SIG-M5 treated with dmso at 0.1 percent for 504 hours (cell line): ENCODE measurements at regions not wholly inside any gene's neighbourhood (a gene's known extent, or its start where the extent isn't known, plus 50 kb on each side); places are given as distances from the start of the nearest gene placed in this dataset.

Experiments used
- DNase-seq: peaks from one replicate; lab custom pipeline; 2025; ENCODE audit not compliant: unreplicated experiment; lab: John Stamatoyannopoulos, UW

DNA sequence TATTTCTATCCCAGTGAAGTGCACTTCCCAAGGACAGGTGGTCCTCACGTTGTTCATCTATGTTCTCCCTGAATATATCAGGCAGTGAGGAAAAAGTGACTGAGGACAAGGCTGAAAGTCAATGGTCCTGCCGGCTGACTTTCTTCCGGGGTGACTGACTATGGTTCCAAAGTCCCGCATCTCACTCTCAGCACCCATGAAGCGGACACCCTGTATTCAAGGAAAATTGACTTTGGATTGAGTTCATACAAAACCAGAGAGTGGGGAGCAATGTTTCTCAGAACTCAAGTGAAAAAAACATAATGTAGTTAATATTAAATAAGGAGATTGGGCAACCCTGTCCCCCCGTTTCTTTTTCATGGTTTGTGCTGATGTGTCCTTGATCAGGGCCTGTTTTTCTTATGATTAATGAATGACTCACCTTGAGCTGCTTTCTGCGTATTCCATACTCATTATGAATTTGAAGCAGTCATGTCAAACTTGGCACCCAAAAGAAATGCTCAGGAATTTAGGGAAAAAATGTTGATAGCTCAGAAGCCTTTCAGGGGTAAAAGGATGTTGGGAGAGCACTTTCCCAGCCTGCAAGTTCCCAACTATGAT lies 184.0 kb downstream of the CYLD start:
- DNase-seq = no peak

DNA sequence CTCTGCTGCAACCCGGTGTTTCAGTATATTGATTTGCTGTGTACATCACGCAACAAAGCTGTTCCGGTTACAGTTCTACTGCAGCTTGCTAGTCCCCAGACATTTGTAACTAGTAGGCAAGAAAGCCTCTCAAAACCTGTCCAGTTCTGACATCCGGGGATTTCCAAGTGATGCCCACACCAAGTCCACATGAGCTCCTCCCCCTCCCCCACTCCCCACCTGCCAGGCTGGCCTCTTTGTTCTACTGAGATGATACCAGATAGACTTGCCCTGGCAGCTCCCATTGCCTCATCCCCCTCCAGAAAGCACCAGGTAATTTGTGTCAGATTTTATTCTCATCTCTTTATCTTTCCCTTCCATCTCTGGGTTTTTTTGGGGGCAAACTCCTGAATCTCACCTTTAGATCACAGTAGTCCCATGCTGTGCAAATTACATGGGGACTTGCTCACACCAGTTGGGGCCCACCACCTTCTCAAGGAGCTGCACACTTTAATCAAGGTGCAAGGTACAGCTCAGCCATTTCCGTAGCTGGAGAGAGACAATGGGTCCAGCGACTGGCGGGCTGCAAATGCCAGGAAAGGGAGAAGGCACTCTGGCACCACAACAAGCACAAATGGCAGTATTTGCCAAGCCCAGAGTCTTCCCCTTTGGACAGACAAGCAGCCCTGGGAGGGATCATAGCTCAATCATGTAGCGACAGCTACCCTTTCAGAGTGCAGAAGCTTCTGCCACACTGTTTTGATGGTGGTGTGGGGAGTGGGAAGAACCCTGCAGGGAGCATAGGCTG lies 183.1 kb downstream of the CYLD start:
- DNase-seq = no peak

DNA sequence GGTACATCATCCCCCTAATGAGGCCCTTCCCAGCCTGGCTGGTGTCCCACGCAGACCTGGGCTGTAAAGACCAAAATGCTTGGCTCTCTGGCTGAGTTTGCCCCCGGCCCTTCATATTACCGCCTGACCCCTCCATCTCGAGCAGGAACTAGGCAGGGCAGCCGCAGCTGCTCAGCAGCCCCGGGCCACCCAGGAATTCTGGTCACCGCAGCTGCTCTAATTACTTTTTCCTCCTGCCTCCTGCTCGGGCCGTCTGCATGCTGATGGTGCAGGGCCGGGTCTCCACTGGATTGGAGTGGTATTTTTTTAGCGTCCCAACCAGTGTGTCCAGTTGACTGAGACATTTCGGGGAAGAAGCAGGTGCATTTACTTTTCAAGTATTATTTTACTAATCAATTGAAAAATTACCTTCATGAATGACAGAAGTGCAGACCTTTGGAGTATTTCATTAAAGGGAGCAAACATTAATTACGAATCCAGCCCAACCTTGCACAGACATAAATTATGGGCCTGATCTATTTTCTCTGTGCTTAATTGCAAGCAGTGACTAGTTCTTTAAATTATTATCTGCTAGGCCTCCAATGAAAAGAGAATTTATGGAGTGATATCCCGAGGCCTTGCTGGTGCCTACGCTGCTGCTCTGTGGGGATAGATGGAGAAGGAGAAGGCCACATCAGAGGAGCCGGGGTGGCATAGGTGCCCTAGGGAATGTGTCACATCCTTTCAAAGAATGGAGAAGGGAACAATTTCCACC lies 176.2 kb downstream of the CYLD start:
- no peak for DNase-seq

DNA sequence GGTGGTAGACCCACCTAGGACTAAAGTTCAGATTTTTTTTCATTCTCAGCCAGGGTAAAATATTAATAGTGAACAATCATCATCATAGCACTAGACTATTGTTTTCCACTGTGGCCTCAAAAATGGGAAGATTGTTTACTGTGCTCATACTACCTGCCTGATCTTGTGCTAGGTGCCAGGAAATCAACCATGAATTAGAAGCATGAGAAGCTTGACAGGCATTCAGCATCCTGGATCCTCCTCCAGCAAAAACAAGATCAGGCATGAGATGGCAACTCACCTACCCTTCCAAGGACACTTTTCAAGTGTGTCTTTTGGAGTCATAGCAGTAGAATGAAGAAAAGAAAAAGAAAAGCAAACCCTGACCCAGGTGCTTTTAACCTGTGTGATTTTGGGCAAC lies 174.2 kb downstream of the CYLD start:
- DNase-seq = no peak

DNA sequence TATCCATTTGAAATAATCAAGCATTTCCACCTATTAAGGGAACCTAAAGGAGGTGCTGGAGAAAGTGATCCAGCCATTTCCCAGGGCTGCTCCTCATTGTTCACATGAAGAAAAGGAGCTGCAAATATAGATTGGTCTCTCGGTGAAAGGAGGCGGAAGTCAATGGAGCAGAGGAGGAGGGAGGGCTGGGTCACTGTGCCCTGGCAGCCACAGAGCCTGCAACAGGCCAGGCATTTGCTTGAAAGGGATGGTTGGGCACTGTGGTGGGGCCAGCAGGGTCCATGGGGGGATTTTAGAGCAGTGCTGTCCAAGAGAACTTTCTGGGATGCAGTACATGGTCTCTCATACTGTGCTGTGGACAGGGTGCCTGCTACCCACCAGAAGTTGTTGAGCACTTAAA lies 173.2 kb downstream of the CYLD start:
- no peak for DNase-seq

DNA sequence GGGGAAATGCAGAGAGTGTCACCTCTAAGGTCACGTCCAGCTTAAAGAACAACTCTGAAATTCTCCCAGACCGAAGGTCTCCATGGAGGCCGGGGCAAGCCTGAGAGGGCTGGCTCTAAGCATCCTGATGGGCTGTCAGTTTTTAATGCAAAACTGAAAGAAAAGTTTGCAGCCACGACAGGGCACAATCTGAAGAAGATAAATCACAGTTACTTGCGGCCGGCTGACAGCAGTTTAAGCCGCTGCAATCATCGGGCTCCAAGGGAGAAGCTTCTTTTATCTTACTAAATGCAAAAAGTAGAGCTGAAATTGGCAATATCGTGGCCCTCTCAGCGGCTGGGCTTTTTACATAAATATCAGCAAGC lies 168.8 kb downstream of the CYLD start:
- no peak for DNase-seq

DNA sequence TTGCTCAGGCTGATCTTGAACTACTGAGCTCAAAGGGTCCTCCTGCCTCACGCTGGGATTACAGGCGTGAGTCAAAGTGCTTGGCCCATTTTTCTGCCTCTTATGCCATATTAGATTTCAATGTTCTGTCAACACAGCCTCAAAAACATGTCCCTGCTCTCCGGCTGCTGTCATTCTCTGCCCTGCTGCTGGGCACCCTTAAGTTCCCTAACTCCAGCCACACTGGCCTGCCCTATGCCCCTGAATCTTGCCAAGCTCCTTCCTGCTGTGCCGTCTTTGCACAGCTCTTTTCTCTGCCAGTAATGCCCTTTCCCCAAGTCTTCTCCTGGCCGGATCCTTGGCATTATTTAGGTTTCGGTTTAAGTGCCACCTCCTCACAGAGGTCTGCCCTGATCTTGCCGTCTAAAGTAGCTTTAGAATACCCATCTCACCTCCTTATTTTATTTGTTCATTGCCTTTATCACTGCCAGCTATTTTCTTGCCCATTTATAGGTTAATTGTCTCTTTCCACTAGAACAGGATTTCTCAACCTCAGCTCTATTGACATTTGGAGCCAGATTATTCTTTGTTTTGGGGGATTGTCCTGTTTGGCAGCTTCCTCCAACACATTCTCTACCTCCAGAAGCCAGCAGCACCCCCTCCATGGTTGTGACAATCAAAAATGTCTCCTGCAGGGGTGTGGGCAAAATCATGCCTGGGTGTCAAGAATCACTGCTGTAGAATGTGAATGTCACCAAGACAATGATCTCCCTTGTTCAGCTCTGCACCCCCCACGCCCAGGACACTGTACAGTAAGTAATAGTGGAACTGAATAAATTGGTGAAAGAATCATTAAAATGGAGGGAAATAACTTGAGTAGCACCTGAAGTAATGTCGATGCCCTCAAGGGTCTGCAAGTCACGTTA lies 168.2 kb downstream of the CYLD start:
- no peak for DNase-seq

DNA sequence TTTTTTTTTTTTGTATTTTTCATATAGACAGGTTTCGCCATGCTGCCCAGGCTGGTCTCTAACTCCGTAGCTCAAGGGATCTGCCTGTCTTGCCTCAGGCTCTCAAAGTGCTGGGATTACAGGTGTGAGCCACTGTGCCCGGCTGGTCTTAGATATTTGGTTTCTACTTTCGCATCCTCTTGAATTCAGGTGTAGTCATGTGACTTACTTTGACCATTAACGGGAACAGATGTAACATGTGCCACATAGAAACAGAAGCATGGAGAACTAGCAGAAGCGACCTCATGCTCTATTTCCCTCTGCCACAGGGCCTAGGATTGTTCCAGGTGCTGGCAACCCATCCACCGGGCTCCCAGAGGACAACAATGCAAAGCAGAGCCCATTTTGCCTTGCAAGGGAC lies 166.6 kb downstream of the CYLD start:
- DNase-seq = no peak

DNA sequence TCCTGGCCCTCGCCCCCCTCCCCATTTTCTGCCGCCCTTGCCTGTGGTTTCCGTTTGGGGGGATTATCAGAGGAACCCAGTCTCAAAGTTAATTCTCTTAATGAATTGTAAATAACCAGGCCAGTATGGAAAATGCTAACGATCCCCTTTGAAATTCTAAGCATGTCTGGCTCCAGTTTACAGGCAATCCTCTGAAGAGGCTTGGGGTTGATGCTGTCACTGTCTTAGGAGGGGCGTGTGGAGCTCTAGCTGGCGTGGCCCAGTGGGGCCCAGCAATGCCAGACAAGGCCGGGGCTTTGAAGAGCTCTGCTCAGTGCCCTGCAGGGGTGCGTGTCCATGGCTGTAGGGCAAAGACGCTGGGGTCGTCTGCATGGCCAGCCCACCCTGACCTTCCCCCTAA lies 164.6 kb downstream of the CYLD start:
- no peak for DNase-seq

DNA sequence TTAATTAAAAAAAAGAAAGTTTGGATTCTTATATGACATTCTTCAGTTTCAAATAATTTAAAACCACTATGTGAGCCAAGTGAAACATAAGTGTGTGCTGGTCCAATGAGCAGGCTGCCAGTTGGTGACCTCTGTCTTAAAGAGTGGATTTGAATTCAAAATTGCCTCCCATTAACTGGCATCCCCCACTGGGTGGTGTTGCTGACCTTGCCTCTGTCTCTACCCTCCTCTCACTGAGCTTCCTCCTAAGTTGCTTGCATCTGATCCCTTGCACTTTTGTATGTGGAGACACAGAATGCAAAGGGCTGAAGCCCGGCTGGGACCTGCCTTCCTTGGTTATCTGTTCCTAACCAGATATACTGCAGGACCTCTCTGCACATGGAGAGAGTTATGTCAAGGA lies 160.6 kb downstream of the CYLD start:
- DNase-seq = no peak

DNA sequence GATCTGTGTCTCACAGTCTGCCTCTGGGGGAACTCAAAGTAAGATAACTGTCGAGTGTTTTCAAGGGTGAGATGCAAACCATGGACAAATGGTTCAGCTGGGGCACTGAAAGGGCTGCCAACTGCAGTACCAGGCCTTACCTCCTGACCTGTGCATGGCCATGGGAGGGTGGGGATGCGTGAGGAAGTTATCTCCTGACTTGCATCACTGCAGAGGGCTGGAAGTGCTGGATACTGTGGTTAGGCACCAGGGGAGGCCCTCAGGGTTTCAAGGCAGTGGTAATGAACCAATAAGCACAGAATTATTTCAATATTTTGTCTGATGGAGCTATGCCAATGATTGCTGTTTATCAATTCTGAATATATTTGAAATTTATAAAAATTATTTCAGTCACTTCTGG lies 159.2 kb downstream of the CYLD start:
- DNase-seq = no peak

DNA sequence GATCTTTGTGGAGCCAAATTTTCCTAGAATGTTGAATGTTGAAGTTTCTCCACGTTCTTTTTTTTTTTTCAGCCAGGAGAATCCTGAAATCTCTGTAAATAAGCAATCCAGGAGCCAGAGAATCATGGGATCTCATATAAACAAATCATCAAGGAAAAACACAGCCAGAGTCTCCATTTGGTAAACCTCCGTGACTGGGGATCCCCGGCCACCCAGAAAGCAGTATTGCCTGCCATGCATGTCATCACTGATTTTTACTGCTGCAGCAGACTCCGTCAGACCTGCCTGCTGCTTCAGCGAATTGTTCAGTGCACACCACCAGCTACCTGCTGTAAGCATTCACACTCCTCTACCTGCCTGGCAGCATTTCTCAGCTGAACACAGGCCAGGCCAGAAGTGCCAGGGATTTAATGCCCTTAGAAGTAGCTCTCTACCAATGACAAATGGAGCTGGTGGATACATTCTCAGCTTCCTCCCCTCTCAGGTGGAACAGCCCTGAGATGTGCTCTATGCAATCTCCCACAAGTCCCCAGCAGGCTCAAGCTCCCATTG lies 158.6 kb downstream of the CYLD start:
- no peak for DNase-seq

DNA sequence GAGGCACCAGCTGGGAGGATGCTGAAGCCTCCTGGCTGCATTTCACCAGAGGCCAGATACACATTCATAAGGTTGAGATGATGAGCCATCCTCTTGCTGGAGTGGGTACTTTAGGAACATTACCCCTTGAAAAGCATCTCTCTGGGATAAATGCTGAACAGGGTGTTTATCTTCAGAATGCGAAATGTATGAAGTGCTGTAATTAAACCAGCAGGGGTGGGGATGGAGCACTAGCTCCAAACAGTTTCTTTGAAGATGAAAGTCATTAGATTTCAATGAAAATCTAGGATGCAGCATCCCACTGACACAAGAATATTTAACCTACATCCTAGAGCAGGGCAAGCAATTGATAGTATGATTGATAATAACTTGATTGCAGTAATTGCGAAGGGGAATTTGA lies 158.1 kb downstream of the CYLD start:
- DNase-seq = no peak

DNA sequence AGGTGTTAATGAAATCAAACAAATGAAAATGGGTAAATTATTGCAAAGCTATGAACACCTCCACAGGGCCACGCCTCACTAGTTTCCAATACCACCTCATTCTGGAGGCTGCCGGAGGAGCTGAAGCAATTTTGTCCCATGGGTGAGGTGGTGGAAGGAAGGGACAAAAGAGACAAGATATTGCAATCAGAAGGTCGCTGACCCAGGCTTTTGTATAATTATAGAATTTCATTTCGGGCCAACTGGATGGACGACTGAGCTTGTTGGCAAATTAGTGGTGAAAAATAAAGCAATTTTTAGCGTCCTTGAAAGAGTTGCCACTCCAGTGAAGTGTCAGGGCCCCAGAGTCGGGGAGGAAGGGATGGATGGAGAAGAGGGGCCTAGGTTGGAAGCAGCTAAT lies 147.9 kb downstream of the CYLD start:
- DNase-seq = no peak

DNA sequence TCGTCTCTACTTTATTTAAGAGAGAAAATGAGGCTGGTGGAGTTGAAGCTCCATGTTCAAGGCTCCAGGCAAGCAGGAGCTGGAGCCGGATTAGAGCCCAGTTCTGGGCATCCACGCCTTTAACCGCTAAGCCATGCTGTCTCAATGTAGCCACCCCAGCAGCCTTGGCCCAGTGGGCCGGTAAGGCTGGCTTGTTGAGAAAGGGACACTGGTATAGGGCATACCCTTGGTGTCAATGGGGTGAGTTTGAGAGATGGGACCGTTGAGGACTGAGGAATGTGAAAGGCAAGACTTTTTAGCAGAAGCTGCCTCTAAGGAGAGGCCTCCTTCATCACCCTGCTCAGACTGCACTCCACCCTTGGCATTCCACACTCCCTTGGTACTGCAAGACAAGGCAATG lies 147.4 kb downstream of the CYLD start:
- no peak for DNase-seq

DNA sequence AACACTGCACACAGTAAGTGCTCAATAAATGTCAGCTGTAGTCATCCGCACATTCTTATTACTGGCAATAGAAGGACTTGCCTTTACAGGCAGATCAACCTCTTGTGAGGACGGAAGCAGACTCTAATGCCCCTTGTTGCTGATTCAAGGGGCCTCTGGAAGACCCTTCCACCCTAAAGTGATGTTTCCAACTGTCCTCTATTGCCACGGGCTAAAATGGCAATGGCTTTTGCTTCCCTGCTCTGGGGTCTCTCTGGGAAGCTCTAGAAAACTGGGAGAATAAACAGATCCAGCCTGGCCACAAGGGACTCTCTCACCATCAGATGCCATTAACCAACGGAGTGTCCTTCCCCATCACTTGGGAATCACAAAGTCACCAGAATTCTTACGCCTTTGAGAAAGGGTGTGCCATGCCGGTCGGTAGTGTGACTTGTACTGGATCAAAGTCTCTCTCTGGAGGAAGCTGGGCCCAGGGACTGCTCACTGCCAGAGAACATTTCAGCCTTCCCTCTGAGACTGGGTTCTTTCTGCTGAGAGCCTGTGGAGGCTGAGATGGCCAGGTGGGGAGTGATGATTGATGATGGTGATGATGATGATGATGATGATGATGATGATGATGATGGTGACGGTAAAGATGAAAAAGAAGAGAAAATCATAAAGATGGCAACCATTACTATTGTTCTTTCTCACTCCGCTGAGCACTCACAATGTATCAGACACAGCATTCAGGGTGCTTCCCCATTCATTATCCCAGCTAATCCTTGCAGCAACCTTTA lies 146.8 kb downstream of the CYLD start:
- no peak for DNase-seq

DNA sequence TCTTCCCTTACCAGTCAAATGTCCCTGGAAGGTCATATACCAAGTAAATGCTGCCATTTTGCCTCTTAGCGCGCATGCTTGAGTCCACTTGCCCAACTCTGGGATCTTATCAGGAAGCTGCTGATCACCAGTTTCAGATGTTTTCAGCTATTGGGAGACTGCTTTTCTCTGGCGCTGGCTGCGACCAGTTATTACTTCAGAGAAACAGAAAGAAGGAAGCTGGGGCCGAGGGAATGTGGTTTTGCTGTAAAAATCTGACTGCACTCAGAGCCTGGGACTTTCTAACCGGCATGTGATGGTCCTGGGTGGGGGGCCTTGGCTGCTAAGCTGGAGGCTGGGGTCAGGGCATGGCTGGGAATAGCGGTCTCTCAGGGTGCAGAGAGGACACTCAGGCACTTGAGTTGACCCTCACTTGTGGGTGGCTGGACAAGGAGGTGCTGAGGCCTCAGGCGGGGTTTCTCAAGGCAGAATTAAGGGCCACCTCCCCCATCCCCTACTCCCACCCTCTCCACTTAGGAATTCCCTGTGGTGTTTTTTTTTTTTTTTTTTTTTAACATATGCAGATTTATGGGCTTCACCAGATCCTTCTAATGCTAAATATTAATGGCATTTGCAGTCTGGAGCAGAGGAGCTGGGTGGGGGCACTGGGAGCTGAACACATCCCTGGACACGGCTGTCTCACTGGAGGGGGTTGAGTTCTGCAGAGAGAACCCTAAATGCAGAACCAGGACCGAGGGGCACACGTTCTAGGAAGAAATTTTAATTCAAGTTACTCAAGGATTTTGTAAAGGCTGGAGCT lies 145.8 kb downstream of the CYLD start:
- DNase-seq = peak; percentile 39

DNA sequence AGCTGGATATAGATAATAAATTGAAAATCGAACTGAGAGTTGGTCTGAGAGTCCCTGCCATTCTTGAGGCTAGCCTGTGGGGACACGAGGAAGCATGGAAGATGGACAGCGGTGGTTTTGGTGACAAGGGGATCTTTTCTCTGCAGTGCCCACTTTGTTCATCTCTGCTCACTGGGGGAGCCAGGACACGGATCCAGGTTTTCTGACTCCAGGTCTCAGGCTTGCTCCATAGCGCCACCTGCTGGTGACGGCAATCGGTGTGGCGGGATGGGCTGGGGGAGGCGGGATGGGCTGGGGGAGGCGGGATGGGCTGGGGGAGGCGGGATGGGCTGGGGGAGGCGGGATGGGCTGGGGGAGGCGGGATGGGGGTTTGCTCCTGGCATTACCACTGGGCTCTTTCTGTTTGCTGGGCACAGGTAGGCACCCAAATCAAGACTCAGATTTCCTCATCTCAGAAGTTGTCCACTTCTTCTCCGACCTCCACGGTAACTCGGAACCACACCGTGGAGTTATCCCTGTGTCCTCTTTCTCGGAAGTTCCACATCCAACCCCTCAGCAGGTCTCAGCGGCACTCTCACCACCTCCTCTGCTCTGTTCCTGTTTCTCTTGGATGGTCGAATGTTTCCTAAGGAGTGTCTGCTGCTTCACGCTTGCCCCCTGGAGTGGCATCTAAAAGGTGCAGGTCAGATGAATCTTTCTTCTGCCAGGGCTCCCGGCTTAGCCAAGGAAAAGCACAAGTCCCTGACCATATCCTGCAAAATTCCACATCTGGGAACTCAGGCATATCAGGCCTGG lies 142.4 kb downstream of the CYLD start:
- DNase-seq = no peak

DNA sequence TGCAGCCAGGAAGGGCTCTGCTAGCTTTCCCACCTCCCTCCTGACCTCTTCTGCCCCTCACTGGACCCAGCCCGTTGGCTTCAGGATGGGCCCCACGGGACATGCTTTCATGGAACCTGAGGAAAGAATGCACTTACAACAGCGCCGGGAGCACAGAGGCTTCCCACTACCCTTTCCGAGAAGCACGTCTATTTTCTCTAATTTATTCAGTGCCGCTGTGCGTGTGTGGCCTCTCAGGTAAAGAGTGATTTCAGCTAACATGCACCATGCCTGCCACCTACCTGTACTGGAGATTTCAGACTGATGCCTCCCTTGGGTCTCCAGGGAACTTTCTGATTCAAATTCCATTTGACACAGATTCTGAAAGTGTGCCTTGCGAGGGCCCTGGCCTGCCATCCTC lies 140.1 kb downstream of the CYLD start:
- no peak for DNase-seq
